GM12872 (cell line): ENCODE measurements at regions not wholly inside any gene's neighbourhood (a gene's known extent, or its start where the extent isn't known, plus 50 kb on each side); places are given as distances from the start of the nearest gene placed in this dataset.

Experiments used
- TF ChIP-seq, protein P1 (sequence below): IDR thresholded peaks from 3 replicates; pipeline ENCODE4 v1.5.1; 2011; ENCODE audit warnings: low read depth, mild to moderate bottlenecking, low read length, moderate library complexity; ENCODE audit not compliant: insufficient read depth

DNA sequence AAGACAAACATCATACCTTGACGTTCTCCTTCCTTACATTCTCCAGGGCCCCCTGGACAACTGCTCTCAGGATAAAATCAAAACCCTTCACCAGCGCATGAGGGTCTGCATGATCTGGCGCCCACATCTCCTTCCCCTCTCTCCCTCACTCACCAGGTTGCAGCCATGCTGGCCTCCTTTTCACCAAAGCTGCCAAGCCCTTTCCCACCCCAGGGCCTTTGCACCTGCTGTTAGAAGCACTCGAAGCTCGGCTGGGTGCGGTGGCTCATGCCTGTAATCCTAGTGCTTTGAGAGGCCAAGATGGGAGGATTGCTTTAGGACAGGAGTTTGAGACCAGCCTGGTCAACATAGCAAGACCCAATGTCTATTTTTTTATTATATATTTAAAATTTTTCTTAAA is 56.1 kb upstream of the NUP50 start:
- TF ChIP-seq, protein P1, sequence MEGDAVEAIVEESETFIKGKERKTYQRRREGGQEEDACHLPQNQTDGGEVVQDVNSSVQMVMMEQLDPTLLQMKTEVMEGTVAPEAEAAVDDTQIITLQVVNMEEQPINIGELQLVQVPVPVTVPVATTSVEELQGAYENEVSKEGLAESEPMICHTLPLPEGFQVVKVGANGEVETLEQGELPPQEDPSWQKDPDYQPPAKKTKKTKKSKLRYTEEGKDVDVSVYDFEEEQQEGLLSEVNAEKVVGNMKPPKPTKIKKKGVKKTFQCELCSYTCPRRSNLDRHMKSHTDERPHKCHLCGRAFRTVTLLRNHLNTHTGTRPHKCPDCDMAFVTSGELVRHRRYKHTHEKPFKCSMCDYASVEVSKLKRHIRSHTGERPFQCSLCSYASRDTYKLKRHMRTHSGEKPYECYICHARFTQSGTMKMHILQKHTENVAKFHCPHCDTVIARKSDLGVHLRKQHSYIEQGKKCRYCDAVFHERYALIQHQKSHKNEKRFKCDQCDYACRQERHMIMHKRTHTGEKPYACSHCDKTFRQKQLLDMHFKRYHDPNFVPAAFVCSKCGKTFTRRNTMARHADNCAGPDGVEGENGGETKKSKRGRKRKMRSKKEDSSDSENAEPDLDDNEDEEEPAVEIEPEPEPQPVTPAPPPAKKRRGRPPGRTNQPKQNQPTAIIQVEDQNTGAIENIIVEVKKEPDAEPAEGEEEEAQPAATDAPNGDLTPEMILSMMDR, result no peak

DNA sequence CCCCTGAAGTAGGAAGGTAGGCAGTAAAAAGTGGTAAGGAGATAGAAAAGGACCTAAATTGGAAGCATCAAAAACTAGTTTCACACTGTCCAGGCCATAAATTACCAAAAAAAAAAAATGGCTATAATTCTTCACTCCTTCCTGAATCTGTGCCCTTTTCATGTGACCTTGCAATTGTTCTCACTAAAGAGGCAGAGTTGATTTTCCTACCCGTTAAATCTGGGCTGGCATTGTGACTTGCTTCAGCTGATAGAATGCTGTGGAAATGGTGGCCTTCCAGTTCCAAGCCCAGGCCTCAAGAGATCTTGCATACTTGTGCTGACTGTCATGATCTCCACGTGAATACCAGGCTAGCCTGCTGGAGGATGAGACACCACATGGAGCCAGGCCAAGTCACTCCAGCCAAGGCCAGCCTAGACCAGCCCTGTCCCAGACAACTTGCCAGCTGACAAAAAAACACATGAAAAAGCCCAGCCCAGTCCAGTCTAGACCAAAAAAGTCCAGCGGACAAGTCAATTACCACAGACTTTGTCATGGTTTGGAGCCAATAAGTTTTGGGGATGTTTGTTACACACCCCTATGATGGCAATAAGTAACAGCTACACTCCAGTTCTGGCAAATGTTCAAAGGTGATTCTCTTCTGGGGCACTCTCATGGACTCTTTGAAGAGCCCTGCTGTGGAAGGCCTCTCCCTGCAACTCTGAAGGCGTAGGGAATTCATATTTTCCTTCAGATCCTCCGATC is 51.4 kb upstream of the NUP50 start:
- TF ChIP-seq, protein P1, result no peak
